SIG-M5 treated with dmso at 0.1 percent for 504 hours (cell line): ENCODE measurements at regions not wholly inside any gene's neighbourhood (a gene's known extent, or its start where the extent isn't known, plus 50 kb on each side); places are given as distances from the start of the nearest gene placed in this dataset.

Experiments
- DNase-seq: peaks from one replicate; lab custom pipeline; 2025; ENCODE audit not compliant: unreplicated experiment; lab: John Stamatoyannopoulos, UW

DNA sequence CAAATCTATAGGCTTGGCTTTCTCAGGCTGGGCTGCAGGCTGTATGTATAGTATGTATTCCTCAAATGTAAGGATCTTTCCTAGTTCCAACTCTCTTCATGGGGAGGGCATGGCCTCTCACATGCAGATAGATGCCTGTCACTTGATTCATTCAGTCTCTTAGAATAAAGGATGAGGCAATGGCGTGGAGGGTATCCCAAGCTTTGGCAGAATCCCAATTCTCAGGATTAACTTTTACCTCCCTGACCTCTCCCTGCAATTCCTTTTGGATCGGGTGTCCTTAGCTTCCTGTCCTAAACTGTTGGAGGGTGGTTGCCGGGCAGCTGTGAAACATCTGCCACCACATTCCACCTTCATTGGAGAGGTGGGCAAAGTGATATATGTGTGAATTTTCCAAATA is 80.3 kb downstream of the INSIG2 start:
- no peak for DNase-seq

DNA sequence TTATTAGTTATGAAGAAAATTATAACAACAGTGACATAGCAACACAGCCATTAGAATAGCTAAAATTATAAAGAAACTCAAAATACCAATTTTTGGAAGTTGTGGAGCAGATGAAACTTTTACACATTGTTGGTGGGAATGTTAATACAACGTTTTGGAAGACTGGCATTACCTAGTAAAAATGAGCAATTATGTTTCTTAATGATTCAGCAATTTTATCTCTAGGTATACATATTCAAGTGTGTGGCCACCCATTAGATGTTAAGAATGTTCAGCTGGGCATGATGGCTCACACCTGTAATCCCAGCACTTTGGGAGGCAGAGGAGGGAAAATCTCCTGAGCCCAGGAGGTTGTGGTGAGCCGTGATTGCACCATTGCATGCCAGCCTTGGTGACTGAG is 78.8 kb downstream of the INSIG2 start:
- no peak for DNase-seq

DNA sequence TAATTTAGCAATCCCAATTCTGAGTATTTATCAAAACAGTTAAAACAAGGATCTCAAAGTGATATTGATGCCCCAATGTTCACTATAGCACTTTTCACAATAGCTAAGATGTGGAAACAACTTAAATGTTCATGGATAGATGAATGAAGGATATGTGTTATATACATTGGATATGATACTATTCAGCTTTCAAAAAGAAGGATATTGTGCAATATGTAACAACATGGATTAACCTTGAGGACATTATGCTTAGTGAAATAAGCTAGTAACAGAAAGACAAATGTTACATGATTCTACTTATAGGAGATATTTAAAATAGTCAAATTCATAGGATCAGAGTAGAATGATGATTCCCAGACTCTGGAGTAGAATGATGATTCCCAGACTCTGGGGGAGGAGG is 78.0 kb downstream of the INSIG2 start:
- DNase-seq = no peak

DNA sequence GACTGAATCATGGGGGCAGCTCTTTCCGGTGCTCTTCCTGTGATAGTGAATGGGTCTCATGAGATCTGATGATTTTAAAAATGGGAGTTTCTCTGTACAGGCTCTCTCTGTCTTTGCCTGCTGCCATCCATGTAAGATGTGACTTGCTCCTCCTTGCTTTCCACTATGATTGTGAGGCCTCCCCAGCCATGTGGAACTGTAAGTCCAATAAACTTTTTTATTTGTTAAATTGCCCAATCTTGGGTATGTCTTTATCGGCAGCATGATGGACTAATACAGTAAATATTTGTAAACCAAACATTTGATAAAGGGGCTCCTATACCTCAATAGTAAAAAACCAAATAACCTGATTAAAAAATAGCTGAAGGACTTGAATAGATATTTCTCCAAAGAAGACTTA is 77.3 kb downstream of the INSIG2 start:
- DNase-seq = no peak
